ENCODE measurements at regions not wholly inside any gene's neighbourhood (a gene's known extent, or its start where the extent isn't known, plus 50 kb on each side); places are given as distances from the start of the nearest gene placed in this dataset.
A peak's percentile ranks its signal among the peaks of the same experiment; 100 is the strongest.
"Not testable (repeated sequence)": the region's sequence is repeated elsewhere in the genome, so short reads cannot be mapped to it uniquely, and the experiment has no call there.

GRCh38 chr5:97936231-97936630 lies 753.2 kb upstream of the RIOK2 start:
- no peak for DNase-seq (ENCODE audit: low read depth)

GRCh38 chr5:97937846-97938245 lies 754.8 kb upstream of the RIOK2 start:
- DNase-seq (ENCODE audit: low read depth) = no peak

DNA sequence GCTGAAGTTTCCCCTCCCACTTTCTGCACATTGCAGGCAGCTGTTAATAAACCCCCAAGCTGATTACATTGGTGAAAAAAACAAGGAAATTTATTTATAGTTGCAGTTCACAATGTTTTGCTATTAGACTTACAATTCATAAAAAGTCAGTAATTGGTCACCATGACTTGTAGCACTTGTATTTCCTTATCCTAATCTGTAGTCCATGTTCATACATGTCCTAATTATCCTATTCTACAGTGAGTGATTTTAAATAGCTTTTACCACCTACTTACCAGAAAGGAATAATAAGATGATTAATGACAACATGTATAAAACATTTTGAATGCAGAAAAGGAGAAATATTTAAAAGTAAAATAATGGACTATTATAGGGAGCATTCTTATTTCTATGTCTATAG lies 760.0 kb upstream of the RIOK2 start:
- no peak for DNase-seq (ENCODE audit: low read depth)

GRCh38 chr5:97951139-97951538 lies 768.1 kb upstream of the RIOK2 start:
- DNase-seq (ENCODE audit: low read depth) = no peak

DNA sequence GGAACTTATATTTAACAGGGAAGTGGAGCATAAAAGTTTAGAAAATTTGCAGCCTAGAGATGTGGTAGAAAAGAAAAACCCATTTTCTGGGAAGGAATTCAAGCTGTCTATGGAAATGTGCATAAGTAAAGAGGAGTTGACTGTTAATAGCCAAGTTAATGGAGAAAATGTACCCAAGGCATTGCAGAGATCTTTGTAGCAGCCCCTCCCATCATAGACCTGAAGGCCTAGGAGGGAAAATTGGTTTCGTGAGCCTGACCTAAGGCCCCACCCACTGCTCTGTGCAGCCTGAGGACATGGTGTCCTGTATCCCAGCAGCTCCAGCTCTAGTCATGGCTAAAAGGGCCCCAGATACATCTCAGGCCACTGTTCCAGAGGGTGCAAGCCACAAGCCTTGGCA lies 772.4 kb upstream of the RIOK2 start:
- no peak for DNase-seq (ENCODE audit: low read depth)

- DNase-seq (ENCODE audit: low read depth) = no peak
Measured at GRCh38 chr5:97967292-97967691, 784.2 kb upstream of the RIOK2 start.

GRCh38 chr5:97968346-97968745 lies 785.3 kb upstream of the RIOK2 start:
- DNase-seq (ENCODE audit: low read depth) = no peak

DNA sequence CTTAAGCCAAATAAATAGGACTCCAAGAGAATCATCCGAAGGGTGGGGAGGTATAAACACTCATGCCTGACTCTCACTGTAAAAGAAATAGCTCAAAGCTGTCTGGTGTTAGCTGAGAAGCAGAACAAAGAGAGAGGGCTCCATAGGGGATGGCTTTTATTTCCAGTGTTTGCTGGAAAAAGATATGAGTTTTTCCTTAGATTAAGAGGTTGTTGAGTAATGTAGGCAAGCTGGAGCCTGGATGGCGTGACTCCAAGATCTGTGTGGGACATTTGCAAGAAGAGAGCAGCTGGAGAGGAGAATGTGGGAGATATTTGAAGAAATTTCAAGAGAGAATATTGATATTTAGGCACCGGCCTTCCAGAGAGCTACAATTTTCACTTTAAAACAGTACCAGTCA lies 793.7 kb upstream of the RGMB start:
- DNase-seq (ENCODE audit: low read depth) = peak; percentile 43

DNA sequence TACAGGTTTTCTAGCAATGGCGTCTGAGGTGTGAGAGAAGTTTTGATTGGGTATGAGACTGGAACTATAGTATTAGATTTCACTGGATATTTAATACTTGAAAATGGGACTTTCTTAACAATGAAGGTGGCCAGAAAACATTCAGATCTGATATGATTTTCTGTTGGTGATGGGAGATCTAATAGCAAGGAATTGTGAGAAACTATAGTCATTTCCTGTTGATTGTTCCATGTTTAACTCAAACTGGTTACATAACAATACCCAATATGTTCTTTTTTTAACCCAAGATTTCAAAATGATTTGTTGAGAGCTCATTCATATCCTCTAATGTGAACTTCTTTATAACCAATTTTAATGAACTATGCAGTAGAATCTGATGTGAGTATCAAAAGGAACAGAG lies 793.2 kb upstream of the RGMB start:
- DNase-seq (ENCODE audit: low read depth) = no peak

GRCh38 chr5:97986069-97986468 lies 787.4 kb upstream of the RGMB start:
- DNase-seq (ENCODE audit: low read depth) = no peak

- DNase-seq (ENCODE audit: low read depth) = no peak
Measured at GRCh38 chr5:97991236-97991635, 782.2 kb upstream of the RGMB start.

DNA sequence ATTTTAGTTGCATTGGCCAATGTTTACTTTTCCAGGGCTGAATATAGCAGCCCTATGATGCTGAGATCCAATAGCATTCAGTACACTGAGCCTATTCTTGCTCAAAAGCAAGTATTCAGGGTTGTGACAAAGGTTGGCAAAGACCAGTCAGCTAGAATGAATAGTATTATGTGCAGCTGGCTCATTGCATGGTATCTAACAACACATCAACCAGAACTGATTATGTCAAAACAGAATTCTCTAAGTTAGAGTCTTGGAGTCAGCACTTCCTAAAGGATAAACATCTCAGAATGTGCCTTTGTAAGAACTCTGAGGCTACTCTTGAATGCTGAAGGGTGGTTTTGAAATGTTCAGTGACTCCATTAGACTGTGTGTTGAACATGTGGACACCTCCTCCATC lies 774.5 kb upstream of the RGMB start:
- peak; percentile 62 for DNase-seq (ENCODE audit: low read depth)

GRCh38 chr5:98004463-98004862 lies 769.0 kb upstream of the RGMB start:
- DNase-seq (ENCODE audit: low read depth) = peak; percentile 9

- DNase-seq (ENCODE audit: low read depth) = peak; percentile 24
Measured at GRCh38 chr5:98016771-98017170, 756.7 kb upstream of the RGMB start.

DNA sequence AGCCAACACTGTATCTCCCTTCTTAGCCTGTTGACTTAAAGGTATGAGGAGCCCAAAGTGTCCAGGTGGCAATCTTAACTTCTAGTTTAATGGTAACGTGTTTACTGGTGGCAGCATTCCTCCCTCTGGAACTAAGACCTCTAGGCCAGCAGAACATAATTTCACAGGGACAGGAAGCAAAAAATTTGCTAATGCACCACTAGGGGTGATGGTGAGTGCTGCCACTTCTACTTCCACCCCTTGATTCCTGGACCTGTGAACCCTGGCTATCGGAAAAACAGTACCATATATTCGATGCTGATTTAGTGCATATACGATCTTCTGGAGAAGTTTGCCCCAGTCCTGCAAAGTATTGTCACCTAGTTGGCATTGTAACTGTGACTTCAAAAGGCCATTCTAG lies 743.2 kb upstream of the RGMB start:
- not testable (repeated sequence) for DNase-seq (ENCODE audit: low read depth)

- not testable (repeated sequence) for DNase-seq (ENCODE audit: low read depth)
Measured at GRCh38 chr5:98031036-98031435, 742.4 kb upstream of the RGMB start.

- DNase-seq (ENCODE audit: low read depth) = no peak
Measured at GRCh38 chr5:98031496-98031895, 742.0 kb upstream of the RGMB start.

- no peak for DNase-seq (ENCODE audit: low read depth)
Measured at GRCh38 chr5:98031926-98032325, 741.5 kb upstream of the RGMB start.

- no peak for DNase-seq (ENCODE audit: low read depth)
Measured at GRCh38 chr5:98041661-98042060, 731.8 kb upstream of the RGMB start.

DNA sequence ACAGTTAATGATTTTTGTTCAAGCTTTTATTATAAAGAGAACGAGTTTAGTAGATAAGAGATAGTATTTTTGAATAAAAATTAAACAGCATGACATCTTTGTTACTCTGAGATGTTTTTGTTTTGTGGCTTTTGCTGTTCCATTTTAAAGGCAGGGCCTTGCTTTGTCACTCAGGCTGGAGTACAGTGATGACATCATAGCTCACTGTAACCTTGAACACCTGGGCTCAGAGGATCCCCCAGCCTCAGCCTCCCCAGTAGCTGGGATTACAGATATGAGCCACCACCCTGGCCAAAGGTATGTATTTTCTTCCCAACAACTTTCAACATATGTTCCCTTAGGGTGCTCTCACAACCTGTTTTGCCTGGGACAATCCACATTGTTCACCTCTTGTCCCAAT lies 730.9 kb upstream of the RGMB start:
- DNase-seq (ENCODE audit: low read depth) = no peak

DNA sequence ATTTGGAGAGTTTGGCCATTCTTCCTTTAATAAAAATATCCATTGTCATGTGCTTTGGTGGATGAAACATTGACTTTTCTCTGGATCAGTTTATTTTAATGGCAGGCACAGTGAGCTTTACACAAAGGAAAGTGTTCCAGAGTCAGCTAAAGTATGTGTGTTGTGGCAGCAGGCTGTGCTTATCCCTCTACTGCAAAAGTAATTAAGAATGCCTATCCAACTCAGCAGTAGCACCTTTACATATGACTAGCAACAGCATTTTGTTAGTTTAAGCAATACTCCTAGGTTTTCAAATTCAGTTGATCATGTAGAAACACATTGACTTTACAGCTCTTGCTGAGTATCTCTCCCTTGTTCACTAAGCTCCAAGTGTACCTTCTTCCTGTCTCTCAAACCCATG lies 730.5 kb upstream of the RGMB start:
- no peak for DNase-seq (ENCODE audit: low read depth)

DNA sequence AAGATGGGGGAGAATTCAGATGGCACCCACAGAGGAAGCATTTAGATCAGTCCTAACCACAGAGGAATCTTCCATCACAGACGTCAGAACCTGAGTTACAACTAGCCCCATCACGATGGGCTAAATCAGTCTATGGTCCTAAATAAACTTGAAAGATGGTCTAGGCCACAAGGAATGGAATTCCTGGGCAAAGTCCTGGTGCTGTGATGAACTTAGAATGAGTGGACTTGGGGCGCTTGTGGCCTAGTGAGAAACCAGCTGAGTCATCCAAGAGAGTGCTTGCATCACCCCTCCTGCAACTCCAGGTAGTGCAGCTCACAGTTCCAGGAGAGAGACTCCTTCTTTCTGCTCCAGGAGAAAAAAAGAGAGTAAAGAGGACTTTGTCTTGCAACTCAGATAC lies 722.9 kb upstream of the RGMB start:
- DNase-seq (ENCODE audit: low read depth) = peak; percentile 60

DNA sequence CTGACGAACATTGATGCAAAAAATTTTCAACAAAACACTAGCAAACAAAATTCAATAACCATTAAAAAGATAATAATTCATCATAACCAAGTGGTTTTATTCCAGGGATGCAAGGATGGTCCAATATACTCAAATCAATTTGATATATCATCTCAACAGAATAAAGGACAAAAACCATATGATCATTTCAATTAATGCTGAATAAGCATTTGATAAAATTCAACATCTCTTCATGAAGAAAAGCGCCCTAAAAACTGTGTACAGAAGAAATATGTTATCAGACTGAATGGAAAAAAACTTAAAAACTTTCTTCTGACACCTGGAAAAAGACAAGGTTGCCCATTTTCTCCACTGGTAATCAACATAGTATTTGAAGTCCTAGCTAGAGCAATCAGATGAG lies 720.3 kb upstream of the RGMB start:
- no peak for DNase-seq (ENCODE audit: low read depth)

- no peak for DNase-seq (ENCODE audit: low read depth)
Measured at GRCh38 chr5:98060148-98060547, 713.3 kb upstream of the RGMB start.

DNA sequence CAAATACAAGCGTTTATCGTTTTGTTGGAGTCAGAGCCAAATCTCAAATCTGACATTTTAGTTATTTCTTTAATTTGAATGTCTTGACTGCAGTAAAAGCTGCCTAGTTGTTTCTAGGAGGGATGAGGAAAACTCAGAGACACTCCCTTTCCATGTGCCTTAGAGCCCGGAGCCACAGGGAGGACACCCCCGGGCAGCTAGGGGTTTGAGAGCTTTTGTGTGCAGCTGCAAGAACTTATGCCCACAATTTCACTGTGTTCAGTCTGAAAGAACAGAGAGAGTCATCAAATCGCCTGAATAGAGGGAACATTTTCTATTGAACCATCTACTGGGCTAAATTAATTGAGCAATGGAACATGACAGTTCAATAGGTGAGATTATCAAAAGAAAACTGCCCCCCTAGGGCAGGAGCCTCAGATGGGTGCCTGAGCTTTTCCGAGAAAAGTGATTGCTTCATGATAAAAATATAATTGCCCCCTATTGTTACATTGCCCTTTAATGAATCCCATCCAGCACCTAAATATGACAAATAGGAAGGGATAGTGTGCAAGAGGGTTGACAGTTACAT lies 709.3 kb upstream of the RGMB start:
- no peak for DNase-seq (ENCODE audit: low read depth)

Data from amniotic epithelial cell (primary cell).